ENCODE measurements at regions not wholly inside any gene's neighbourhood (a gene's known extent, or its start where the extent isn't known, plus 50 kb on each side); places are given as distances from the start of the nearest gene placed in this dataset.

DNA sequence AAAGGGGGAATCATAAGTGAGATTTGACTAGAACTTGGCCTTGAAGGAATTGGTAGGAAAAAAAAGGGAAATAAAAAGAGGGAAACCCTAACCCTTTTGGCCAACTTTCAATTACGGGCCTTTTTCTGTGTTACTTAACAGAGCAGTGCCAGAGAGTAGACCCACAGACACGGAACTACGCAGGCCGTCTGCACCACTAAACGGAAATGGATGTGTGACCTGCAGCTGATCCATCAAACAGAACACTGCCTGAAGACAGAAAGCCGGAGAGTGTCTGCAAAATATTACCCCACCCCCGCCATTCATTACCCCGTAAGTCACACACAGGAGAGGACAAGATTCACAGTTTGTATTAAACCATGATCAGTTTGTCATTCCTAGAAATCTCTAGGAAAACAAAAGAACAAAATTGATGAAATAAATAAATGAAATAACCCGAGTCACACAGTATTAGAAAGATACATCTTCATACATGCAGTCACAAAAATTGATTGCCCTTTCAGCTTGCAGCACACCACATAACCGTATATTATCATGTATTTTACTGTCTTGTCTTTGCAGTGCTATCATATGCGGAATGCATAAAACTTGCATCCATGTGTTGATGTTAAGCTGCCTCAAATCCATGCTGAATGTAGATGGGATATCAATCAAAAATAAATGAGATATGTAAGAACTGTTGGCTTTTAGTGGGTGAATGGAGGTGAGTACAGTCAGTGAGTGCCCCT lies 424.7 kb downstream of the IRS2 start:
- DNase-seq = peak; percentile 36 to 46 (median 42)

DNA sequence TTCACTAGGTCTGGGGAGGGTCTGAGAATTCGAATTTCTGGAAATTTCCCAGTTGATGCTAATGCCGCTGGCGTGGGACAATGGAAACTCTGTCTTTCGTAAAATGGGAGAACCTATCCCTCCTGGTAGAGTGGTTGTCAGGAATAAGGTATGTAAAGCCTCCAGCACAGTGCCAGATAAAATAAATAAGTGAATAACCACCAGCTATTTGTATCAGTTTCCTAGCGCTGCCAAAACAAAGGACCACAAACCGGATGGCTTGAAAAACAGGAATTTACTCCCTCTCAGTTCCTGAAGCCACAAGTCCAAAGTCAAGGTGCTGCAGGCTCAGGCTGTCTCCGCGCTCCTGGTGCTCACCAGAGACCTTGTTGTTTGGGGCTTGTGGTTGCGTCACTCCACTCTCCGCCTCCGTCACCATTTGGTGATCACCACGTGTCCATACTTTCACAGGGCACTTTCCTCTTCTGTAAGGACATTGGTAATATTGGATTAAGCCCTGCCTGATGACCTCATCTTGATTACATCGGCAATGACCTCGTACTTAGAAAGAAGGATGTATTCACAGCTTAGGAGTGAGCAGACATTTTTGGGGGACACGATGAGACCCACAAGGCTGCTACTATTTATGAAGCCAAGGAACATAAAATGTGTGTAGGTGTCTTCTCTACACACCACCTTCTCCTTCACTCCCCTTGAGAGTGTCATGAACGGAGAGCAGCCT lies 428.5 kb downstream of the IRS2 start:
- peak in 1 of 3 donors; percentile 10 for DNase-seq

DNA sequence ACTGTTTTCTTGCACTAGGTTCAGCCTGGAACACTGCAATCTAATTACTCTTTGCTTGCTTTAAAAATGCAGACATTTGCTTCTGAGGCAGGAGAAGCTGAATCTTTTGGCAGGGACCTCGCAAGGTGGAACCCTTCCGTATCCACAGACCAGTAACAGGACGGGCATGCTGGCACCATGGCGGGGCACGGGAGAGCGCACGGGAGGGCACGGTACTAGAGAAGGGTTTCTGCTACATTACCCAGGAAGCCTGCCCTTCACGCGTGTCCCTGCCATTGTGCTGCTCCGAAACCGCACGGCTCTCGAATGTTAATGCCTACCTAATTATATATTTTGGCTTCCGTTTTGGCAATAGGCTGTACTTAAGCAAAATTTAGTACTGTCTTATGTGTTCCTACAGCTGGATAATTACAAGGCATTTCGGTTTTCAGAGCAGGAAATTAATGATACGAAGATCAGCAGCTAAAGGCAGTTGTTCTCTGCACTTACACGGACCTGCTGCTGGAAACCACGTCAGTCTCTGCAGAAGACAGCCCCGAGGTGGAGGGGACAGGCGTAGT lies 430.4 kb downstream of the IRS2 start:
- no peak for DNase-seq

DNA sequence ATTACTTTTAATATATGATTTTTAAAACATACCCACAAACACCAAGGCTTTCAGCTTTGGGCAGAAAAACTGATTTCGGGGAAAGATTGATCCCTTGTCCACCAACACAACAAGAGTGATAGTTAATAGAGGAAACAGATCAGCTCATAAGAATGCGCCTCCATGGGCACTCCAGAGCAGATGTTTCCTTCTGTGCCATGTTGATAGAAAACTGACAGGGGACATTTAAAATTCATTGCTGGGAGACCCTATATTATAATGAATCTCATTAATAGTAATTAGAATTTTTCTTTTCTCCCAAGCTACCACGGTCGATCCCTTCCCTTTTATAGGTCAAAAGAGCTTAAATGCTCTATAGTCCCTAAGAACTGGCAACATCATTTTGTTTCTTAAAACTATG lies 431.2 kb downstream of the IRS2 start:
- no peak for DNase-seq

DNA sequence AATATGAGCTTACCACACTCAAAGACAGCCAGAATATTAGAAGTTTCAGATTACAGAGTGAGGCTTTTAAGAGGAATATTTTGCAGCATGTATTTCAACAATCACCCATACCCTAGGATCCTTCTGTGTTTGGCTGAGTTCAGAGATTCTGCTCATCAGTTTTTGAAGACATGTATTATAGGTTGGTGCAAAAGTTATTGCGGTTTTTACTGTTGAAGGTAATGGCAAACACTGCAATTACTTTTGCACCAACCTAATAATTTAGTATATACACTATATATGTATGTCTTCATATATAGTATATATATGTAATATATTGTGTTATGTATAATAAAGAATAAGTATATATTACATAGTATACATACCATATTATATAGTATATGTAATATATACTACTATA lies 435.1 kb downstream of the IRS2 start:
- DNase-seq = no peak

DNA sequence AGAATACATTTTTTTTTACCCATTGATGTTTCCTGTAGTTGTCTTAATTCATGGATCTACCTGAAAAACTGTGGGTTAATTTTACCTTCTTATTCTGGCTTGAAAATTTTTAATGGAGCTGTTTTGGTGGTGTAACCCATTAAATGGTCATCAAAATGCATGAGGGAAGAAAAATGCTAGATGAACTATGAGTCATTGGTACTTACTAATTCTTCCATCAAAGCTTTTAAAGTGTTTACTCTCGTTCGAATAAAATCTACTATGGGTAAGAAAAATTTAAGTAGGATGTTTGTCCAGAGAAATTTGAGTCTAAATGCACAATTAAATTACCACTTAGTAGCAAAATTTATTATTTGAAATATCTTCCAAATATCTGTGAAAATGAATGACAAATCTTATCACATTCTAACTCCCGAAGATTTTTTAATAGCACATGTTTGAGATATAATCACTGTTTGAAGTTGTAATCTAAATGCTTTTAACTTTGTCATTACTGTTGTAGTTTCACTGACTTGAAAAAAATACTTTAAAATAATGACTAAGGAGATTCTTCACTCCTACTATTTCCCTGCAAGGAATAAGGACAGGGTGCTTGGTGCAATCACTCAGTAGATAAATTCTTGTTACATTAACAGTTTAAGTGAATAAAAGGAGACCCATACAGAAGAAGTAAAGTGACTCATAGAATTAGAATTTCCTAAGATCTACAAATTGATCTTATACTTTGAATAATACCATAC lies 437.7 kb downstream of the IRS2 start:
- no peak for DNase-seq

DNA sequence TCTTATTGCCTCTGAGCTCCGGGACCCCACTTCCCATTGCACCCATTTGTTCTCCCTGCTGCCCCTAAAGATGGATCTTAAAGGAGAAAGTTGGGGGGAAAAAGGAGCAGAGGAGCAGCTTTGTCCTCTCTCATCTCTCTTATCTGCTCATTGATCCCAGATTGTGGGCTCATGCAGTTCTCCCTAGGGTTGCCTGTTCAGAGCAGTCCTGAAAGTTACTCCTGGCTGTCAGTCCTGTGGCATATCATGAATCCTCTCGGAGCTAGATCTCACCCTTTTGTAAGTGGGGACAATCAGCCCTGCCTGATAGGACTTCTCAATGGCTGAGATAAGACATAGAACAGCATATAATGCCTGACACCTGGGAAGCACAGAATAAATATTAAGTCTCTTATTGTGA lies 440.3 kb downstream of the IRS2 start:
- no peak for DNase-seq

DNA sequence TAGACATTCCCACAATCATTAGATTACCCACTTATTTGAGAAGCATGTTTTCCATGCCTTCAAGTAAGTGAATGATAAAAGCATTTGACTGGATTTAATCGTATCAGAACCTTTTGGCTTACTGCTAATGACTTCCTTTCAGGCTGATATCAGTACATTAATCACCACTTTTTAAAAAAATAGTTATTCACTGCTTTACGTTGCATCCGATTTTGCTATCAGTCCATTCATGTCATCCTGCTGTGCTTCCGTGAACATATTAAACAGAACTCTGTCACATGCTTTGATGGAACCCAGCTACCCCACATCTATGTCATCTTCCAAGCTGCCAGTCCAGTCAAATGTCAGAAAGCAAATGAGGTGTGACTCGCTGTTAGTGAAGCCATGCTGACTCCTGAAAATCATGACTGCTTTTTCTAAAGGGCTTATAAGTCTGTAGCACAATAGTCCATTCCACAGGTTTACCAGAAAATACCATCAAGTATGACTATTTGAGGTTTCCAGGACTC lies 440.9 kb downstream of the IRS2 start:
- DNase-seq = no peak

DNA sequence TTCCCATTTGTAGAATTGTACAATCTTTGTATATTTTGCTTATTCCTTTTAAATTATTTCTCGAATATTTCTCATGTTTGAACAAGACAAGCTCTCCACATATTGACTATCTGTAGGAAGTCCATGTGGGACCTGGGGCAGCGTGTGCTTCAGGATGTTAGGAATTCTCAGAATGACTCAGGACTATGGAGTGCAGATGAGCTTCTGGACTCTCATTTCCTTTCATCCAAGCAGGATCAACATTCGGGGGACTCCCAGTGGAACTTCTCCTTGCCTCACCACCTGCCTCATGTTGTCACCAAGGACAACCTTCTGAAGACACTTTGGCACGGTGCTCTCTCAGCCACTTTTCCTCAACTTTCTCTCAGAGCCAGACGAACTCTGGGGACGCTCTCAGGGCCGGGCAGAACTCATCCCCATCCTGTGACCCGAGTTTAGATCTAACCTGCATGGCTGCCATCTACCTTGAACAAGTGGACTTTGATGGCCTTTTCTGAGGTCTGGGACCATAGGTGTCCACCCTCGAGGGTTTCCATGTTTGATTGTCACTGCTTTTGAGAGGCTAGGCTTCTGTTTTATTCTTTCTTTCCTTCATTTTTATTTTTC lies 441.7 kb downstream of the IRS2 start:
- DNase-seq = no peak

DNA sequence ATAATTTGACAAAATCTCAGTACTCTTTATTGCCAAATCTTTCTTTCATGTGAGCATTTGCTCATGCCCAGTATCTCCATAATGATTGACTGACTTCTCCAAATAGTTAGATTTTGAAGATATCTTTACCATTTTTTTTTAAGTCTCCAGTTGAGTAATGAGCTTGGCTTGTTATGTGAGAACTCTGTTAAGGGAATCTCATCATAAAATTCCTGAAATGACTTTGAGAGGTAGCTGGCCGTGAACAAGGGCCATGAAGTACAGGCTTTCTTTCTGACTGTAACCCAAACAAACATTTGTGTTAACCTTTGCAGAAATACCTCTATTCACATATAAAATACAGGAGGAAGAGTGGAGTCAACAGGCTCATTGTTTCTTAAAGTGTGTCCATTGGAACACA lies 449.7 kb downstream of the IRS2 start:
- DNase-seq = no peak

DNA sequence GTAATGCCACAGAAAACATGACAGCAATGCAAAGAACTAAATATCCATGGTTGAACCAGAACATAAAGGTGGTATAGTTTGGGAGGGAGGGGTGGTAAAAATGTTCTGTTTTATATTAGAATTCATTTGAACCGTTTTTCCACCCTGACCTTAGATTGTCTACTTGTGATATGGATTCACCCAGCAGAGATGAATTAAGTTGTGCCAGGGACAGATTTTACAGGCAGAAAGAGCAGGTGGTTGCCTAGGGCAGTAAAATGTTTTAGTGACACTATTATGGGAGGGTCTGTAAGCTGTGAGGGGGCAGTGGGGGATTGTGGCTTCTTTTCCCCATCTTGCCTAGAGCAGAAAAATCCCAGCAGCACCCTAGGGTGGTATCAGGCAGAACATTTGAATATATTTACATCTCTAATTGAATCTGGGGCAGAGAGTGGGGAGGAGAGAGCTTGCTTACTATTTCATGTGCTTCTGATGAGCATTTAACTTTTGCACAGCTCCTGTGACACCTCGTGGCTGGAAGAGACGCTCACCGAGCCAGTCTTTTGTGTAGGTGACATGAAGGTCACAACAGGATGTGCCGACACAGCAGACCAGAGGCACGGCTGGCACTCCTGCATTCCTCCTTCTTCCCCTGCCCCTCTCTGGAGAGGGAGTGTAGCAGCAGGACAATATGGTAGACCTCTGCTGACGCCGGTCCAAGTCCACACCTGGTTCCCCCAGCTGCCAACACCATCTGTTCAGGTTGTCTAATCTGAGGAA lies 452.3 kb downstream of the IRS2 start:
- DNase-seq = no peak

DNA sequence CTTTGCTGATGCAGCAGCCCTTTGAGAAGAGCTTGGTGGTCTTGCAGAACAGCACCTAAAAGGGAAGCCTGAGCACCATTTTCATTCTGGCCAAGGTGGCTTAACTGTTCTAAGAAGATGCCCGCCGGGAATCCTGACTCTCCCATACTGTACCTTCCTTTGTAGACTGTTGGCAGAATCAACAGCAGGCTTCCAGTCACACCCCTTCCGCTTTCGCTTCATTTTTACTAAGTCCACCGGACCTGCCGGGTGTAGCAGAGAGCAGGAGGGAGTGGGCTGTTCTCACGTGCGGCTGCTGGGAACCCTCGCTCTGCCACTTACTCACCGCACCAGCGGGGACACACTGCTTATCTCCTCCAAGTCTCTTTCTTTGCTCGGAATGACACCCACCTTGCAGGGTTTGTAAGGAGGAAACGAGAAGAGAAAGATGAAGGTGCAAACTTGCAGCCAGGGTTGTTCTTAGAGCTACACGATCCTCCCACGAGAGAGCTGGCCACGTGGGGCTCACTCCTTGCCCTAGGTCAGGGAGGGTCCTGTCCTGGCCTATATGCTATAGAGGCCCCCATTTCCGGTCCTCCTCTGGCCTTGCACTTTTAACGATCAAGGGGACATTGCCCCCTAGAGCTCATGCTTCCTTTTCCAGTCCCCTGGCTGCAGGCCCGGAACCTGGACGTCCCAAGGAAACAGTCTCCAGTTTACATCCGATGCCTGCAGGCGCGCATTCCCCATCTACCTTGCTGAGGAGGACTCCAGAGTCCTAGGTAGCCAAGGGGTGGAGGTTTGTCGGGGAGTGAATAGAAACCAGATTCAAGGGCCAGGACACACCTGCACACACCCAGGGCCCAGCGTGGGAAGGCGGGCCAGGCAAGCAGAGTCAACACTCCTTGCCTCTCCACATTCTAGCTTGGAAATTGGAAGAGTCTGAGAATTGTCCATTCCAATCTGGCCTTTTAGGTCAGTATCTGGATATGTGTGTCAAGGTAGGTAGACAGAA lies 453.6 kb downstream of the IRS2 start:
- no peak for DNase-seq

DNA sequence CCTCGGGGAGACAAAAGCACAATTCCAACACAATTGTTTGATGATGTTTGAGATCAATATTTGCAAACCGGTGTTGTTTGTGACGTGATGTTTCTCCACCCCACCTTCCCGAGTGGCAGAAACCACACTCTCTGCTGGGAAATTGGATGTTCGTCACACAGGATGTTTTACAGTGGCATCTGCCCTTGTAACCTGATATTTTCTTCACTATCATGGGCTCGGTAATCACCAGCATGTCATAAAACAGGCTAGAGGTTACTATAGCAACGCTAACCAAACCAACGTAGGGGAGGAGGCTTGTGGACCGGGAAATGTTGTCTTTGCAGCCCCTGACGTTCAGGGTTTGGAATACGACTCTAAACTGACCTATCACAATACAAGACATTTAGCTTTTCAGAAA lies 454.5 kb downstream of the IRS2 start:
- no peak for DNase-seq

DNA sequence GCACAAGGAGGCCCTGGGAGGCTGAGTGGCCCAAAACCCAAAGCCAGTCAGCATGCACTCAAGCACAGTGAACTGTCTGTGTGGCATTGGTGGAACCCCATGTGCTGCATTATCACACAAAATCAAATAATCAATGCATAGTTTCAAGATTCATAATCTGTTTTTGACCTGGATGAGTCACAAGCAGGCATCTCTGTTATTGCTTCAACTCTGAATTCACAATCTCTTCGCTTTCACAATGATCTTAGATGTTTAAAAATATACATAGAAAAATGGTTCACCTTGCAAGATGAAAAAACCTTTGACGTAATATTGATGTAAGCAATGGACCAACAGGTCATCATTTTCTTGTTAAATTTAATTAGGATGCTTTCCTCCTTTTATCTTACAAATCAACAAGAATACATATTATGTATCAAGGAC lies 455.4 kb downstream of the IRS2 start:
- no peak for DNase-seq

DNA sequence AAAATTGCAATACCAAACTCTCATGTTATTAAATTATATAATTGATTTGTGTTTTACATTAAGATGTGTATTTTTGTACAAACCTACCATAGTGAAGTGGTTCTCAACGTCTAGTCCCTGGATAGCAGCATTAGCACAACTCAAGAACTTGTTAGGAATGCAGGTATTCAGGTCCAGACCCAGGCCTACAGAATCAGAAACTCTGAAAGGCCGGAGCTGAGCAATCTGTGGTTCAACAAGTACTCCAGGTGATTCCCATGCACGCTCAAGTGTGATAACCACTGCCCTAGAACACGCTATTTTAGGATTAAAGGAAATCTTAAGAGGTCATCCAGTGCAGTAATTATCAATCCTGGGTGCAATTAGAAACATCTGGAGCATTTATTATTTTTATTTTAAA lies 456.3 kb downstream of the IRS2 start:
- DNase-seq = no peak

DNA sequence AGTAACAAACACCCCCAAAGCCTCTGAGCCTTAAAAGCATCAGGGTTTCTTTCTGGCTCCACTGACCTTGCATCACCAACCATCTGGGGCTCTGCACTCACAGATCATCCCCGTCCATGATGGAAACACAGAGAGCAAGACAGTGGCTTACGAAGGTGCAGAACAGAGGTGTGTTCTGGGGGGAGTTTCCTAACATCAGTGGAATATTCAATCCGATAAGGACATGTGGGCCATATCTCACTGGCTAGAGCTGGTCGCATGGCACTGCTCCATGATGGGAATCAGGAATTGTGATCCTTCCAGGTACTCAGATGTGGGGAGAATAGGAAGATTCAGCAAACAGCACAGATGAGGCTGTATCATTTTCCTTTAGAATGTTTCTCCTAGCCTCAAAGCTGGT lies 457.2 kb downstream of the IRS2 start:
- no peak for DNase-seq

DNA sequence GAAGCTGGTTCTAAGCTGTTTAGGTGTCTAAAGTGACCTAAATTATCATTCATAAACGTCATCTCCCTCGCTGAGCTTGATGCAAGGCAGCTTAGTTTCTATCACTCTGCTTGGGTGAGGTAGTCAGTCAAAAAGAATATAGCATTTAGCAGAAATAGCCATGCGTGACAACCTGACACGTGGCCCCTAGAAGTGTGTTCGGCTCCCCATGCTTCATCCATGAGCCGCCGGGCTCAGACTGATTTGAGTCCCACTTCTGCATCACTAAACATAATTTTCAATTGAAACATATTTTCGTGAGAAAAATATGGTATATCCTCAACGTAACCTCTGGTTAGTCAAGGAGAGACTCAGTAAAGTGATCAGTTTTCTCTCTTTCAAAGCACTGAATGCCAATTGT lies 459.8 kb downstream of the IRS2 start:
- no peak for DNase-seq

DNA sequence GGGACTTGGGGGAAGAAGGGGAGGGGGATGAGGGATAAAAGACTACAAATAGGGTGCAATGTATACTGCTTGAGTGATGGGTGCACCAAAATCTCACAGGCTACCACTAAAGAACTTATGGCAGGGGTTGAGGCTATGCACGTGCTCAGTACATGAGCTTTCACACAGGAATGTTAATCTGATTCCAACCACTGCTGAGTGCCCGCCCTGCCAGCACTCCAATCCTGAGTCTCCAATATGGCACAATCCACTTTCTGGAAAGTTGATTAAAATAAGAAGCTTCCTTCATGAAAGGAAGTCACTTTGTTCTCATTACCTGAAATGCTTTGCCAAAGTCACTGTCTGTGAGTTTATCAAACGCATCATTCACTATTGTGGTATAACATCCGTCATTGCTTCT lies 463.0 kb downstream of the IRS2 start:
- DNase-seq = no peak

DNA sequence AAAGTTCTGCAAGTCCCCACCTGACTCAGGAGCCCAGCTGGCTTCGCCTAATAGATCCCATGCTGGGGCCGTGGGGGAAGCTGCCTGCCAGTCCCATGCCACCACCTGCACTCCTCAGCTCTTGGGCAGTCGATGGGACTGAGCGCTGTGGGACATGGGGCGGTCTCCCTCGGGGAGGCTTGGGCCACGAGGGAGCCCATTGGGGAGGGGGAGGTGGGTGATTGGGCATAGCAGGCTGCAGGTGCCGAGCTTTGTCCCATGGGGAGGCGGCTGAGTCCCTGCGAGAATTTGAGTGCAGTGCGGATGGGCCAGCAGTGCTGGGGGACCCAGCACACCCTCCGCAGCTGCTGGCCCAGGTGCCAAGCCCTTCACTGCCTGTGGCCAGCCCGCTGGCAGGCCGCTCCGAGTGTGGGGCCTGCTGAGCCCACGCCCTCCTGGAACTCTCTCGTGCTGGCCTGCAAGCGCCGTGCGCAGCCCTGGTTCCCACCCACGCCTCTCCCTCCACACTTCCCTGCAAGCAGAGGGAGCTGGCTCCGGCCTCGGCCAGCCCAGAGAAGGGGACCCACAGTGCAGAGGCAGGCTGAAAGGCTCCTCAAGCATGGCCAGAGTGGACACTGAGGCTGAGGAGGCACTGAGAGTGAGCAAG lies 467.3 kb downstream of the IRS2 start:
- no peak for DNase-seq

DNA sequence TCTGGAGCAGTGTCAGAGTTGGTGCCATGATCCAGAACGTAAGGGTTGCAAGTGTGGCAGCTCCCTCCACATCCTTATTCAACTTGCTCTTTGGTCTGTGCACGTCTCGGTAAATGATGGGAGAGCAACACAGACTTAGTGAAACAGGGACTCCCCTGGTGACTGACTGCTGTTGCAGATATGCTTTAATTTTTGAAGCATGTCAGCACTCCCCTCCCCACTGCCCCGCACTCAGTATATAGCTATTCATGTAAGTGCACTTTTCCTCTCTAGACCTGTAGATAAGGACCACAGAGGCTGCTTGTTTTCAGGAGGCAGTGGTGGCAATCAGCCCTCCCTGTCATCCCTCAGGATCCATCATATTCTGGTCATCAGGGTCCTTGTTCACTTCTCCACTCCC lies 470.9 kb downstream of the IRS2 start:
- no peak for DNase-seq

Data from suppressor macrophage treated with lipopolysaccharide for 1 hour (primary cell).